ENCODE measurements at regions not wholly inside any gene's neighbourhood (a gene's known extent, or its start where the extent isn't known, plus 50 kb on each side); places are given as distances from the start of the nearest gene placed in this dataset.

- in situ Hi-C loops (cut with MboI; ENCODE audit: low pct_ligation_motif_present in 1 of 4, low pct_unique_long_range_greater_than_20kb in 1 of 4, low sequenced_read_pairs in 3 of 4) = no loop called here
- 92 to 94% methylated on average over 2 to 3 of the region's 3 CpGs for WGBS, 2 donors (ENCODE audit: low coverage in 1 of 2)
Measured at GRCh38 chr16:5557448-5557847, 459.9 kb upstream of the EEF2KMT start.

GRCh38 chr16:5556158-5556810 lies 458.7 kb upstream of the EEF2KMT start:
- H3K9me3 ChIP-seq = no peaks in the 10 kb centered on the region
- H3K27me3 ChIP-seq = no peaks in the 10 kb centered on the region
- TF ChIP-seq POLR2AphosphoS5 (IDR thresholded peaks at IDR 0.05) (no peak), POLR2A (IDR thresholded peaks at IDR 0.05) (no peak), CTCF (IDR thresholded peaks at IDR 0.05) (no peak), EP300 (IDR thresholded peaks at IDR 0.05; ENCODE audit: low read depth) (no peak)
- no peaks in the 10 kb centered on the region for H3K36me3 ChIP-seq
- WGBS, 2 donors (ENCODE audit: low coverage in 1 of 2) = 48 to 79% methylated on average over 4 to 13 of the region's 13 CpGs
- intact Hi-C loops (cut with DNase I; ENCODE audit: low total_unique reads) (no loop called here), in situ Hi-C loops (cut with MboI; ENCODE audit: low pct_ligation_motif_present in 1 of 4, low pct_unique_long_range_greater_than_20kb in 1 of 4, low sequenced_read_pairs in 3 of 4) (no loop called here)
- H3K4me3 ChIP-seq = no peak overlapping the region
- H3K27ac ChIP-seq = no peak overlapping the region
- DNase-seq = no peak
- no peaks in the 10 kb centered on the region for H3K4me1 ChIP-seq

More at GRCh38 chr16:5557448-5557847, 459.9 kb upstream of the EEF2KMT start:
- no peaks in the 10 kb centered on the region for H3K27me3 ChIP-seq
- TF ChIP-seq EP300 (IDR thresholded peaks at IDR 0.05; ENCODE audit: low read depth) = no peak
- TF ChIP-seq CTCF (IDR thresholded peaks at IDR 0.05) = no peak
- no peak for TF ChIP-seq POLR2A (IDR thresholded peaks at IDR 0.05)
- TF ChIP-seq POLR2AphosphoS5 (IDR thresholded peaks at IDR 0.05) = no peak
- no peaks in the 10 kb centered on the region for H3K4me1 ChIP-seq
- intact Hi-C loops (cut with DNase I; ENCODE audit: low total_unique reads) = no loop called here
- H3K27ac ChIP-seq = no peak overlapping the region
- H3K4me3 ChIP-seq = no peak overlapping the region
- DNase-seq = no peak
- no peaks in the 10 kb centered on the region for H3K9me3 ChIP-seq
- no peaks in the 10 kb centered on the region for H3K36me3 ChIP-seq

- Histone ChIP-seq H3K4me3 (no peak overlapping the region), H3K27ac (no peak overlapping the region), H3K27me3 (no peaks in the 10 kb centered on the region), H3K9me3 (no peaks in the 10 kb centered on the region), H3K4me1 (no peaks in the 10 kb centered on the region), H3K36me3 (no peaks in the 10 kb centered on the region)
- DNase-seq = no peak
- intact Hi-C loops (cut with DNase I; ENCODE audit: low total_unique reads) (no loop called here), in situ Hi-C loops (cut with MboI; ENCODE audit: low pct_ligation_motif_present in 1 of 4, low pct_unique_long_range_greater_than_20kb in 1 of 4, low sequenced_read_pairs in 3 of 4) (no loop called here)
- WGBS, 2 donors (ENCODE audit: low coverage in 1 of 2) = 48 to 78% methylated on average over 3 to 7 of the region's 7 CpGs
- TF ChIP-seq POLR2AphosphoS5 (IDR thresholded peaks at IDR 0.05) (no peak), EP300 (IDR thresholded peaks at IDR 0.05; ENCODE audit: low read depth) (no peak), POLR2A (IDR thresholded peaks at IDR 0.05) (no peak), CTCF (IDR thresholded peaks at IDR 0.05) (no peak)
Measured at GRCh38 chr16:5551909-5552308, 454.3 kb upstream of the EEF2KMT start.

GRCh38 chr16:5549802-5550201 lies 452.2 kb upstream of the EEF2KMT start:
- no peak overlapping the region for H3K27ac ChIP-seq
- no peak for DNase-seq
- 60 to 68% methylated on average over 1 to 3 of the region's 3 CpGs for WGBS, 2 donors (ENCODE audit: low coverage in 1 of 2)
- no peak overlapping the region for H3K4me3 ChIP-seq
- H3K9me3 ChIP-seq = no peaks in the 10 kb centered on the region
- H3K4me1 ChIP-seq = no peaks in the 10 kb centered on the region
- no peaks in the 10 kb centered on the region for H3K27me3 ChIP-seq
- no peaks in the 10 kb centered on the region for H3K36me3 ChIP-seq
- in situ Hi-C loops (cut with MboI; ENCODE audit: low pct_ligation_motif_present in 1 of 4, low pct_unique_long_range_greater_than_20kb in 1 of 4, low sequenced_read_pairs in 3 of 4) (no loop called here), intact Hi-C loops (cut with DNase I; ENCODE audit: low total_unique reads) (no loop called here)
- TF ChIP-seq POLR2A (IDR thresholded peaks at IDR 0.05) = no peak
- TF ChIP-seq EP300 (IDR thresholded peaks at IDR 0.05; ENCODE audit: low read depth) = no peak

GRCh38 chr16:5541356-5541755 lies 443.8 kb upstream of the EEF2KMT start:
- 75% methylated on average over 3 of the region's 3 CpGs for WGBS, 2 donors (ENCODE audit: low coverage in 1 of 2)
- H3K9me3 ChIP-seq = peaks cover 5 to 8% of the 10 kb centered on the region in 2 donors
- in situ Hi-C loops (cut with MboI; ENCODE audit: low pct_ligation_motif_present in 1 of 4, low pct_unique_long_range_greater_than_20kb in 1 of 4, low sequenced_read_pairs in 3 of 4) = no loop called here

More at GRCh38 chr16:5541356-5541755, 443.8 kb upstream of the EEF2KMT start:
- Histone ChIP-seq H3K4me3 (no peak overlapping the region), H3K27ac (no peak overlapping the region), H3K27me3 (no peaks in the 10 kb centered on the region), H3K4me1 (no peaks in the 10 kb centered on the region), H3K36me3 (no peaks in the 10 kb centered on the region)
- intact Hi-C loops (cut with DNase I; ENCODE audit: low total_unique reads) = no loop called here
- TF ChIP-seq CTCF (IDR thresholded peaks at IDR 0.05) = no peak
- TF ChIP-seq EP300 (IDR thresholded peaks at IDR 0.05; ENCODE audit: low read depth) = no peak
- TF ChIP-seq POLR2AphosphoS5 (IDR thresholded peaks at IDR 0.05) = no peak
- TF ChIP-seq POLR2A (IDR thresholded peaks at IDR 0.05) = no peak
- DNase-seq = no peak

Data from transverse colon (tissue), 4 donors.